Kidney epithelial cell (primary cell): ENCODE measurements at regions not wholly inside any gene's neighbourhood (a gene's known extent, or its start where the extent isn't known, plus 50 kb on each side); places are given as distances from the start of the nearest gene placed in this dataset.

Experiments used
- DNase-seq: peaks from one replicate; pipeline ENCODE4 v3.0.0-alpha.2; 2010; ENCODE audit warnings: low read depth
- H3K27me3 ChIP-seq: 2 replicates; pipeline ENCODE4 v1.6.0; 2011; ENCODE audit warnings: low read length; ENCODE audit not compliant: control insufficient read depth, insufficient read depth
- H3K36me3 ChIP-seq: 2 replicates; pipeline ENCODE4 v1.5.1; 2011; ENCODE audit warnings: low read length; ENCODE audit not compliant: control insufficient read depth, insufficient read depth
- H3K4me3 ChIP-seq: 2 replicates; pipeline ENCODE4 v1.5.1; 2011; ENCODE audit warnings: low read depth, mild to moderate bottlenecking, control low read depth, low read length
- TF ChIP-seq, protein P1 (sequence below): IDR thresholded peaks from 2 replicates; pipeline ENCODE4 v1.5.1; 2011; ENCODE audit warnings: mild to moderate bottlenecking, moderate library complexity, low read length, control low read depth, inconsistent platforms; ENCODE audit not compliant: insufficient read depth, poor library complexity, severe bottlenecking

DNA sequence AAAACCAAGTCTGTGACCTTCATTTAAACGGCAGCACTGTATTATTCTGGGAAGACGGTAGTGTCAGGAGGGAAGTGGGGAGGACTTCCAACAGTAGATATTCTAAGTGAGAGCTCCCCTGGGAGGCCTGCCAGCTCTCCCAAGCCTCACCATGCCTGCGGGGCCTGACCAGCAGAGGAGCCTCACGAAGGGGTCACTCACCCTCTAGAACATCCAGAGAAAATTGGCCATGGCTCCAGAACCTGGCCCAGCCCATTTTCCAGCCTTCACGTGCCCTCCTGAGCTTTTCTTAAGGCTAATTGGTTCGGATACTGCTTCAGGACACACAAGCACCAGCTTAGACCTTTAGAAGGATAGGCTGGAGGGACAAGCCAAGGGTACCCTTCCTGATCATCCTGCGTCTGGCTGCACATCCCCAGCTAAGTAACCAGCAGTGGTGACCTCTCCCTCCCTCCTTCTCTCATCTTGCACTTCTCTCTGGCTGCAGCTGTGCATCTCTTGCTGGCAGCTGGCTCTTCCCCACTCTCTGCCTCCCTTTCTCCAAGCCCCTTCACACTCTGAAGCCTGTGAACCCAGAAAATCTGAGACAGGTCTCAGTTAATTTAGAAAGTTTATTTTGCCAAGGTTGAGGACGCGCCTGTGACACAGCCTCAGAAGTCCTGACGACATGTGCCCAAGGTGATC, 120.1 kb upstream of the PKDCC start:
- Histone ChIP-seq H3K4me3 (no peak overlapping the region), H3K36me3 (no peaks in the 10 kb centered on the region), H3K27me3 (no peaks in the 10 kb centered on the region)
- no peak for DNase-seq
- TF ChIP-seq, protein P1, sequence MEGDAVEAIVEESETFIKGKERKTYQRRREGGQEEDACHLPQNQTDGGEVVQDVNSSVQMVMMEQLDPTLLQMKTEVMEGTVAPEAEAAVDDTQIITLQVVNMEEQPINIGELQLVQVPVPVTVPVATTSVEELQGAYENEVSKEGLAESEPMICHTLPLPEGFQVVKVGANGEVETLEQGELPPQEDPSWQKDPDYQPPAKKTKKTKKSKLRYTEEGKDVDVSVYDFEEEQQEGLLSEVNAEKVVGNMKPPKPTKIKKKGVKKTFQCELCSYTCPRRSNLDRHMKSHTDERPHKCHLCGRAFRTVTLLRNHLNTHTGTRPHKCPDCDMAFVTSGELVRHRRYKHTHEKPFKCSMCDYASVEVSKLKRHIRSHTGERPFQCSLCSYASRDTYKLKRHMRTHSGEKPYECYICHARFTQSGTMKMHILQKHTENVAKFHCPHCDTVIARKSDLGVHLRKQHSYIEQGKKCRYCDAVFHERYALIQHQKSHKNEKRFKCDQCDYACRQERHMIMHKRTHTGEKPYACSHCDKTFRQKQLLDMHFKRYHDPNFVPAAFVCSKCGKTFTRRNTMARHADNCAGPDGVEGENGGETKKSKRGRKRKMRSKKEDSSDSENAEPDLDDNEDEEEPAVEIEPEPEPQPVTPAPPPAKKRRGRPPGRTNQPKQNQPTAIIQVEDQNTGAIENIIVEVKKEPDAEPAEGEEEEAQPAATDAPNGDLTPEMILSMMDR, result no peak

DNA sequence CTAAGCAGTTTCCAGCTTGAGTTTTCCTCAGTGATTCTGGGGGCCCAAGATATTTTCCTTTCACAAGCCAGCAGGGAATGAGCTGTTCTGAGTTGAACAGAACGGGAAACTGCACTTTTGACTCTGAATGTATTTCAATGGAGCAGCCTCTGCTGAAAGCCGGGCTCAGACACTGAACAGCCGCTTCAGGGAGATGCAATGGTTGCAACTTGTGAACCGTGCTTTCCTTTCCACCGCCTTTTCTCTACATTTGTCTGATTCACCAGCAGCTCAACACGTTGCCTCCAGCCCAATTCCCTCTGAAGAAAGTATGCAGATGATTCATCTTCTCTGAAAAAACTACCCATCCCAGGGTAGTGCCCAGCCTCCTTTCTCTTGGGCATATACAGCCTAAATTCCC, 119.3 kb upstream of the PKDCC start:
- Histone ChIP-seq H3K4me3 (no peak overlapping the region), H3K27me3 (no peaks in the 10 kb centered on the region), H3K36me3 (no peaks in the 10 kb centered on the region)
- TF ChIP-seq, protein P1, result no peak
- DNase-seq, result no peak

DNA sequence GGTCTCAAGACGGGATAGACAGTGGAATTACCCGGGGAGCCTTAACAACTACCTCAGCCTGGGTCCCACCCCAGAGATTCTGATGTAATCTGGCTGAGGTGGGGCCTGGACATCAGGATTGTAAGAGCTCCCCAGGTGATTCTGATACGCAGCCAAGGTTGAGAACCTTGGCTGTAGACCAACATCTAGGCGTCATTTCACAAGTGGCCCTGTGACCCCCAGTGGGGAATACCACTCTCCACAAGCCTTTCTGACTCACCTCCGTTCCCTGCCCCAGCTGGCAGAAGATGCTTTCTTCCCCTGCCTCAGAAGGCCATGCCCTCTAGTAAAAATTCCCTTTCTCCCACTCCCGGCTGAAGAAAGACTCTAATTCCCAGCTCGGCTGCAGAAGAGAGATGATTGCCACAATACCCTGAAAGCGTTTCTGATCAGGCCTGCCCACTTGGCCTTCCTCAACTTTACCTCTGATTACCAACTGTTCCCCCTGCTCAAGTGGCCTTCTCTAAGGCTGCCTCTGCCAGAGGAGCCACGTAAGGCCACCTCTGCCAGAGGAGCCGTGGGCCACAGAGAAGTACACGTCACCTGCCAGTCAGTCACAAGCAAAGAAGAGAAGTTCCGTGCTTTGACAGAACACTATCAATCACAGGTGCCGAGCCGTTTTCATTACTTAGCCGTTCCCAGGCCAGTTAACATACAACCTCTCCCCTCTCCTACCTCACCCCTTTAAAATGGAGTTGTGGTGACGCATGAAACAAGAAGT, 116.8 kb upstream of the PKDCC start:
- no peak for DNase-seq
- H3K36me3 ChIP-seq, result no peaks in the 10 kb centered on the region
- TF ChIP-seq, protein P1, result no peak
- H3K4me3 ChIP-seq, result no peak overlapping the region
- no peaks in the 10 kb centered on the region for H3K27me3 ChIP-seq

DNA sequence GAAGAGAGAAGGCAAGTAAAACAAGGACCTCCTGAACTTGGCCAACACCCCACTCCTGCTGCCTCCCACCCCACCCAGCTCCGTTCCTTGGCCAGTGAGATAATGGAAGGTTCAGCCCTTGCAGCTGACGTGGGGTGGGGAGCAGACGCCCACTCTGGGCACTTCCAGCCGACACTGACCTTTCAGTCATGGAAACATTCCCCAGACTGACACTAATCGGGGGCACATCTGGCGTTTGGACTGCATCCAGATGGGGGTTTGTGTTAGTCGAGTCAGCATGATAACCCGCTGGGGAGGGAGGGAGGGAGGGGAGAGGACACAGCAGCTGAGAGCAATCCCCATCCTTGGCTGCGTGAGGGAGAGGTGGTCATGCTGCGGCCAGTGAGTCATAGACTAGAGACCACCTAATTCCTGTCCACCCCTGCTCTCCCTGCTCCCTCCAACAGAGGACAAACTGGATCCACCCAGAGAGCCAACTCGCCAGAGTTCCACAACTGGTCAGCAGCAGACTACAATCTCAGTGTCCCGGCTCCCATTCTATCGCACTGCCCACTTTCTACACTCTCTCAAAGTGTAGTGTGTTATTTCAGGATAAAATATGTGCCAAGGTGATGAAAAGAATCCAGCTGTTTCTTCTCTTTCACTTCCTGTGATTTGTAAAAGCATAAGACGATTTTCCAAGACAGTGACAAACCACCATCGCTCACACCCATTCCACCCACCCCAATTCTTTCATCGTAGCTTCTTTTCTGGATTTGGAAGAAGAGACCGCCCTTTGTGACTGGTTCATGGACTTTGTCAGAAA, 115.4 kb upstream of the PKDCC start:
- no peak for DNase-seq
- H3K27me3 ChIP-seq, result no peaks in the 10 kb centered on the region
- TF ChIP-seq, protein P1, result no peak
- H3K4me3 ChIP-seq, result no peak overlapping the region
- H3K36me3 ChIP-seq, result no peaks in the 10 kb centered on the region

DNA sequence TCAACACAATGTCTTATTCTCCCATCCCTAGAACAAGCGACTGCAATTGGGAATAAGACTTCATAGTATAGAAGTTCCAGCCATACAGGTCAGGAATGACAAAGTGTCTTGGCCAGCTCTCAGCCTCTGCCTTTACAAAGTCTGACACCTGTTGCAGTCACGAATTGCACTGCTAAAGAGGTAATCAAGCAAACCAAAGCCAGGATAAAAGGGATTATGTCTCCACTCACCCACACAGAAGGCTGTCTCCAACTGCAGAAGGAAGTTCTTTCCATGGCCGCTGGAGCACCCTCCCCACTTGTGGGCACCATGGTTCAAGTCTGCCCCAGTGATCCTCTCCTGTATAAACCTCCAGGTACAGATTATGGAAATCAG, 114.8 kb upstream of the PKDCC start:
- no peak for DNase-seq

More for the DNA sequence above, 114.8 kb upstream of the PKDCC start:
- Histone ChIP-seq H3K36me3 (no peaks in the 10 kb centered on the region), H3K4me3 (no peak overlapping the region), H3K27me3 (no peaks in the 10 kb centered on the region)
- TF ChIP-seq, protein P1, result no peak
